ENCODE measurements at regions not wholly inside any gene's neighbourhood (a gene's known extent, or its start where the extent isn't known, plus 50 kb on each side); places are given as distances from the start of the nearest gene placed in this dataset.
"Not testable (repeated sequence)": the region's sequence is repeated elsewhere in the genome, so short reads cannot be mapped to it uniquely, and the experiment has no call there.

GRCh38 chr12:71299541-71300376 lies 139.8 kb upstream of the LGR5 start:
- no peak for DNase-seq (ENCODE audit: low read depth)

- no peak for DNase-seq (ENCODE audit: low read depth)
Measured at GRCh38 chr12:71297930-71298329, 140.1 kb upstream of the TSPAN8 start.

- no peak for DNase-seq (ENCODE audit: low read depth)
Measured at GRCh38 chr12:71295953-71296352, 138.2 kb upstream of the TSPAN8 start.

GRCh38 chr12:71291746-71292145 lies 133.9 kb upstream of the TSPAN8 start:
- no peak for DNase-seq (ENCODE audit: low read depth)

- DNase-seq (ENCODE audit: low read depth) = no peak
Measured at GRCh38 chr12:71283883-71284282, 126.1 kb upstream of the TSPAN8 start.

- DNase-seq (ENCODE audit: low read depth) = no peak
Measured at GRCh38 chr12:71282925-71283324, 125.1 kb upstream of the TSPAN8 start.

- no peak for DNase-seq (ENCODE audit: low read depth)
Measured at GRCh38 chr12:71282020-71282419, 124.2 kb upstream of the TSPAN8 start.

GRCh38 chr12:71281425-71281824 lies 123.6 kb upstream of the TSPAN8 start:
- no peak for DNase-seq (ENCODE audit: low read depth)

- no peak for DNase-seq (ENCODE audit: low read depth)
Measured at GRCh38 chr12:71277866-71278265, 120.1 kb upstream of the TSPAN8 start.

GRCh38 chr12:71276541-71276940 lies 118.7 kb upstream of the TSPAN8 start:
- no peak for DNase-seq (ENCODE audit: low read depth)

GRCh38 chr12:71270794-71271193 lies 113.0 kb upstream of the TSPAN8 start:
- not testable (repeated sequence) for DNase-seq (ENCODE audit: low read depth)

GRCh38 chr12:71270057-71270456 lies 112.3 kb upstream of the TSPAN8 start:
- no peak for DNase-seq (ENCODE audit: low read depth)

GRCh38 chr12:71269281-71269598 lies 111.4 kb upstream of the TSPAN8 start:
- no peak for DNase-seq (ENCODE audit: low read depth)

GRCh38 chr12:71268598-71269280 lies 110.9 kb upstream of the TSPAN8 start:
- no peak for DNase-seq (ENCODE audit: low read depth)

- DNase-seq (ENCODE audit: low read depth) = no peak
Measured at GRCh38 chr12:71266606-71267005, 108.8 kb upstream of the TSPAN8 start.

GRCh38 chr12:71265731-71266130 lies 107.9 kb upstream of the TSPAN8 start:
- DNase-seq (ENCODE audit: low read depth) = not testable (repeated sequence)

GRCh38 chr12:71262466-71262865 lies 104.7 kb upstream of the TSPAN8 start:
- DNase-seq (ENCODE audit: low read depth) = no peak

- DNase-seq (ENCODE audit: low read depth) = no peak
Measured at GRCh38 chr12:71252473-71252872, 94.7 kb upstream of the TSPAN8 start.

- no peak for DNase-seq (ENCODE audit: low read depth)
Measured at GRCh38 chr12:71250166-71250565, 92.4 kb upstream of the TSPAN8 start.

GRCh38 chr12:71243370-71243769 lies 85.6 kb upstream of the TSPAN8 start:
- DNase-seq (ENCODE audit: low read depth) = no peak

GRCh38 chr12:71242511-71242910 lies 84.7 kb upstream of the TSPAN8 start:
- no peak for DNase-seq (ENCODE audit: low read depth)

GRCh38 chr12:71240946-71241345 lies 83.1 kb upstream of the TSPAN8 start:
- no peak for DNase-seq (ENCODE audit: low read depth)

- no peak for DNase-seq (ENCODE audit: low read depth)
Measured at GRCh38 chr12:71239731-71240130, 81.9 kb upstream of the TSPAN8 start.

GRCh38 chr12:71237128-71237527 lies 79.3 kb upstream of the TSPAN8 start:
- no peak for DNase-seq (ENCODE audit: low read depth)
